ENCODE measurements at regions not wholly inside any gene's neighbourhood (a gene's known extent, or its start where the extent isn't known, plus 50 kb on each side); places are given as distances from the start of the nearest gene placed in this dataset.

DNA sequence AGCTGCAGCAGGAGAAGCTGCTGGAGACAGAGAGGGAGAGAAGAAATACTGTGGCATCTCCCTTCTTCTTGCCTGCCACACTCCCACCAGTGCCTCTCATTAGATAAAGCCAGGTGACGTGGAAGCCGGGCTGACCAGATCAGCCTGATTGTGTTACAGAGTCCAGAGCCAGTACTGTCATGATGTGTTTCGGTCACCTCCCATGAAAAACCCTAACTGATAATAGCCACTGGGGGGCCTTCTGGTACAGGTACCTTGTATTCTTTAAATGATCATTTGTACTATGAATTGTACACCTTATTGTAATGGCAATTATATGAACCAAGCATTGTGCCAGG lies 125.8 kb upstream of the TMEM108 start:
- no peak overlapping the region for H3K27ac ChIP-seq (ENCODE audit: poor library complexity, severe bottlenecking)
- H3K27me3 ChIP-seq (ENCODE audit: insufficient read depth, poor library complexity, severe bottlenecking), result no peaks in the 10 kb centered on the region
- DNase-seq (ENCODE audit: low spot score) (no peak), ATAC-seq (ENCODE audit: low read depth) (no peak)
- TF ChIP-seq, protein P1, sequence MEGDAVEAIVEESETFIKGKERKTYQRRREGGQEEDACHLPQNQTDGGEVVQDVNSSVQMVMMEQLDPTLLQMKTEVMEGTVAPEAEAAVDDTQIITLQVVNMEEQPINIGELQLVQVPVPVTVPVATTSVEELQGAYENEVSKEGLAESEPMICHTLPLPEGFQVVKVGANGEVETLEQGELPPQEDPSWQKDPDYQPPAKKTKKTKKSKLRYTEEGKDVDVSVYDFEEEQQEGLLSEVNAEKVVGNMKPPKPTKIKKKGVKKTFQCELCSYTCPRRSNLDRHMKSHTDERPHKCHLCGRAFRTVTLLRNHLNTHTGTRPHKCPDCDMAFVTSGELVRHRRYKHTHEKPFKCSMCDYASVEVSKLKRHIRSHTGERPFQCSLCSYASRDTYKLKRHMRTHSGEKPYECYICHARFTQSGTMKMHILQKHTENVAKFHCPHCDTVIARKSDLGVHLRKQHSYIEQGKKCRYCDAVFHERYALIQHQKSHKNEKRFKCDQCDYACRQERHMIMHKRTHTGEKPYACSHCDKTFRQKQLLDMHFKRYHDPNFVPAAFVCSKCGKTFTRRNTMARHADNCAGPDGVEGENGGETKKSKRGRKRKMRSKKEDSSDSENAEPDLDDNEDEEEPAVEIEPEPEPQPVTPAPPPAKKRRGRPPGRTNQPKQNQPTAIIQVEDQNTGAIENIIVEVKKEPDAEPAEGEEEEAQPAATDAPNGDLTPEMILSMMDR (IDR thresholded peaks at IDR 0.05; ENCODE audit: poor library complexity, severe bottlenecking), result no peak
- H3K4me1 ChIP-seq (ENCODE audit: insufficient read depth, poor library complexity, severe bottlenecking), result no peaks in the 10 kb centered on the region
- H3K9me3 ChIP-seq (ENCODE audit: severe bottlenecking), result no peaks in the 10 kb centered on the region
- H3K4me3 ChIP-seq (ENCODE audit: severe bottlenecking), result no peak overlapping the region
- no peaks in the 10 kb centered on the region for H3K36me3 ChIP-seq (ENCODE audit: low read depth)

DNA sequence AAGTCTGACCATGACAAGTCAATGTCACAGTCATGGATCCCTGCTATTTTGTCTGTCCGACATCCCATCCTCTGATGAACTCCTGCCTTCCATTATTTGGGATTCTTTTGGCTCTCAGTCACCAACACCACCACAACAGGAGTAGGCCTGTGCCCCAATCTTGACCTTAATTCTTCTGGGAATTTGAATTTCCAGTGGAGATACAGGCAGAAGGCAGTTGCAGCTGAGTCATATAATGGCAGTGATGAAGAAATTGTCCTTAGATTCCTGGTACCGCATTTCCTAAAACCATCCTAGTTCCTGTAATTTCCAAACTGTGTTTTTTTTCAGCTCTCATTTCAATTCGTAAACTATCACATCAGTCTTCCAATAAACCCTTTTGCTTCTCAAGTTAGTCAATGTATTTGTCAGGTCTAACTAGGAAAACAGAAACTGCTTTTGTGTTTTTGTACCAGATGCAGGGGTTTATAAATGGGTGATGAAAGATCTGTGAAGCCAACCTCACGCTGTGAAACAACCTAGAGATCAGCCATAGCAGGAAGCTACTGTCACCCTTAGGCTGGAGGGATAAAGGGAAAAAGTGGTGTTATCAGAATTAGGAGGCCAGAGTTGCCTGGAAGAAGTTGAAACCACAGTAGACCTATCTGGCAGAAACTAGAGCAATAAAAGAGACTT lies 126.3 kb upstream of the TMEM108 start:
- Histone ChIP-seq H3K36me3 (ENCODE audit: low read depth) (no peaks in the 10 kb centered on the region), H3K4me3 (ENCODE audit: severe bottlenecking) (no peak overlapping the region), H3K27ac (ENCODE audit: poor library complexity, severe bottlenecking) (no peak overlapping the region), H3K4me1 (ENCODE audit: insufficient read depth, poor library complexity, severe bottlenecking) (no peaks in the 10 kb centered on the region), H3K27me3 (ENCODE audit: insufficient read depth, poor library complexity, severe bottlenecking) (no peaks in the 10 kb centered on the region), H3K9me3 (ENCODE audit: severe bottlenecking) (no peaks in the 10 kb centered on the region)
- ATAC-seq (ENCODE audit: low read depth) (no peak), DNase-seq (ENCODE audit: low spot score) (no peak)
- TF ChIP-seq, protein P1 (IDR thresholded peaks at IDR 0.05; ENCODE audit: poor library complexity, severe bottlenecking), result no peak

DNA sequence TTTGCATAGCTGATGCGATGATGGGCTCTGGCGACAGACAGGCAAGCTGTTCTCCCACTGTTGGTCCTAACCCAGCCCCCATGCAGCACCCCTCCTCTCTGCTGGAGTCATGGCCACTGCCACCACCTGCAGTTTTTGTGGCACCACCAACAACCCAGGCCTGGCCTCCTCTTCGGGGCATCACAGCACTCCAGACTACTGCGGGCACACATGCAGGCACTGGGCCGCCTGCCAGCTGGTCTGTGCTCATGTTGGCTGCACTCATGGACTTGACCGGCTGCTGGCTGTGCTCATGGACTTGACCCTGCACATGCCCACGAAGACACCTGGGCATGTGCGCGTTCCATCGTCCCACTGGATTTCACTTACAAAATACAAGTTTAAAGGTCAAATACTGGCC lies 130.9 kb upstream of the TMEM108 start:
- H3K27me3 ChIP-seq (ENCODE audit: insufficient read depth, poor library complexity, severe bottlenecking), result no peaks in the 10 kb centered on the region
- H3K4me1 ChIP-seq (ENCODE audit: insufficient read depth, poor library complexity, severe bottlenecking), result no peaks in the 10 kb centered on the region
- H3K36me3 ChIP-seq (ENCODE audit: low read depth), result no peaks in the 10 kb centered on the region
- H3K27ac ChIP-seq (ENCODE audit: poor library complexity, severe bottlenecking), result no peak overlapping the region
- ATAC-seq (ENCODE audit: low read depth), result no peak
- no peak overlapping the region for H3K4me3 ChIP-seq (ENCODE audit: severe bottlenecking)
- no peaks in the 10 kb centered on the region for H3K9me3 ChIP-seq (ENCODE audit: severe bottlenecking)
- TF ChIP-seq, protein P1 (IDR thresholded peaks at IDR 0.05; ENCODE audit: poor library complexity, severe bottlenecking), result no peak
- no peak for DNase-seq (ENCODE audit: low spot score)

DNA sequence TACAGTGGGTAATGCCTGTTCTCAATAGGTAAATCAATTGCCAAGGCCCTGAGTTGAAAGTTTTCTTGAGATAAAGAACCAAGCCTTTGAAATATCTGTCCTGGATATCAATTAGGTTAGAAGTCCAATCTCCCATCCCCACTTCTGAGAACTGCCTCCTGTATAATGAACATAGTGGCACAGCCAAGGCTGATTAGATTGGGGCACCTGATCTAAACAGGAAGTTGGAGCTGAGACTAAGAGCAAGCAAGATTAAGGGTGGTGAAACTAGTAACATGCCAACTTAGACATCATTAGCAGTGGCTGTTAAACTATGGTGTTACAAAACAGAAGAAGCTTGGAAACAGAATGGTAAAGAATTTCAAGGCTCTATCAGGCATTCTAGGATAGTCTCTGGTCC lies 137.7 kb upstream of the TMEM108 start:
- H3K4me1 ChIP-seq (ENCODE audit: insufficient read depth, poor library complexity, severe bottlenecking), result no peaks in the 10 kb centered on the region
- H3K27ac ChIP-seq (ENCODE audit: poor library complexity, severe bottlenecking), result no peak overlapping the region
- TF ChIP-seq, protein P1 (IDR thresholded peaks at IDR 0.05; ENCODE audit: poor library complexity, severe bottlenecking), result no peak
- ATAC-seq (ENCODE audit: low read depth), result no peak
- no peak for DNase-seq (ENCODE audit: low spot score)
- H3K9me3 ChIP-seq (ENCODE audit: severe bottlenecking), result no peaks in the 10 kb centered on the region
- no peaks in the 10 kb centered on the region for H3K36me3 ChIP-seq (ENCODE audit: low read depth)
- no peak overlapping the region for H3K4me3 ChIP-seq (ENCODE audit: severe bottlenecking)
- no peaks in the 10 kb centered on the region for H3K27me3 ChIP-seq (ENCODE audit: insufficient read depth, poor library complexity, severe bottlenecking)

DNA sequence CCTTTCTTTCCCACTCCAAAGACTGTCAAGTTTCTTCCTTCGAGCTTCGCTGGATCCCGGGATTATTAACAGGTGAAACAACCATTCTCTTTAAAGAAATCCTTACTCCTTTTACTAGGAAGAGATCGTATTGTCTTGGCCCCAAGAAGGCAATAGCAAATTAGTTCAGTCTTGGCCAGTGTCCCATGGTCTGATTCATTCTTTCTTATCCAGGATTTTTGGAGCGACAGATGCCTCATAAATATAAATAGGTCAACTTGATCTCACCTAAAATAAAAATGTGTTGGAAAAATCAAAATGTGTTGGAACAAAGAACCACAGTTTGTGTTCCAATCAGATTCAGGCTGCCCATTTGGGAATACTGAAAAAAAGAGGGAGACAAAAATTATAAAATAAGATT lies 140.1 kb upstream of the TMEM108 start:
- no peaks in the 10 kb centered on the region for H3K27me3 ChIP-seq (ENCODE audit: insufficient read depth, poor library complexity, severe bottlenecking)
- ATAC-seq (ENCODE audit: low read depth) (no peak), DNase-seq (ENCODE audit: low spot score) (no peak)
- no peaks in the 10 kb centered on the region for H3K9me3 ChIP-seq (ENCODE audit: severe bottlenecking)
- no peak overlapping the region for H3K4me3 ChIP-seq (ENCODE audit: severe bottlenecking)
- TF ChIP-seq, protein P1 (IDR thresholded peaks at IDR 0.05; ENCODE audit: poor library complexity, severe bottlenecking), result no peak
- H3K4me1 ChIP-seq (ENCODE audit: insufficient read depth, poor library complexity, severe bottlenecking), result no peaks in the 10 kb centered on the region
- no peaks in the 10 kb centered on the region for H3K36me3 ChIP-seq (ENCODE audit: low read depth)
- no peak overlapping the region for H3K27ac ChIP-seq (ENCODE audit: poor library complexity, severe bottlenecking)

All from RWPE2 (cell line).